ENCODE measurements at regions not wholly inside any gene's neighbourhood (a gene's known extent, or its start where the extent isn't known, plus 50 kb on each side); places are given as distances from the start of the nearest gene placed in this dataset.
A peak's percentile ranks its signal among the peaks of the same experiment; 100 is the strongest.

DNA sequence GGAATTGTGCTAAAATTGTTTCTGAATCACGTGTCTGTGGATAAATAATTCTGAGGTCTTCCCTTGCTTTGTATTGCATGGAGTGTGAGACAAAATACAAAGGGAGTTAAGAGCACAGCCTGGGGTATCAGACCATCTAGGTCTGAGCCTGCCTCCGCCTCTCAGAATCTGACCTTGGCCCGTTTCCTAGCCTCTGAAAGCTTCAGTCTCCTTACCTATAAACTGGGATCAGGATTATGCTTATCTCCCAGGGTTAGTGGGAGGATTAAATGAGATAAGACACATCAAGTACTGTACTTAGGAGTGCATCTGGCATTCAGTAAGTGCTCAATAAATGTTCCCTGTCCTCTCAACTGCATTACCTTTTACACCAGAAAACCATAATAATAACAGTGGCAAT is 140.6 kb upstream of the TENM3 start:
- TF ChIP-seq, protein P1, sequence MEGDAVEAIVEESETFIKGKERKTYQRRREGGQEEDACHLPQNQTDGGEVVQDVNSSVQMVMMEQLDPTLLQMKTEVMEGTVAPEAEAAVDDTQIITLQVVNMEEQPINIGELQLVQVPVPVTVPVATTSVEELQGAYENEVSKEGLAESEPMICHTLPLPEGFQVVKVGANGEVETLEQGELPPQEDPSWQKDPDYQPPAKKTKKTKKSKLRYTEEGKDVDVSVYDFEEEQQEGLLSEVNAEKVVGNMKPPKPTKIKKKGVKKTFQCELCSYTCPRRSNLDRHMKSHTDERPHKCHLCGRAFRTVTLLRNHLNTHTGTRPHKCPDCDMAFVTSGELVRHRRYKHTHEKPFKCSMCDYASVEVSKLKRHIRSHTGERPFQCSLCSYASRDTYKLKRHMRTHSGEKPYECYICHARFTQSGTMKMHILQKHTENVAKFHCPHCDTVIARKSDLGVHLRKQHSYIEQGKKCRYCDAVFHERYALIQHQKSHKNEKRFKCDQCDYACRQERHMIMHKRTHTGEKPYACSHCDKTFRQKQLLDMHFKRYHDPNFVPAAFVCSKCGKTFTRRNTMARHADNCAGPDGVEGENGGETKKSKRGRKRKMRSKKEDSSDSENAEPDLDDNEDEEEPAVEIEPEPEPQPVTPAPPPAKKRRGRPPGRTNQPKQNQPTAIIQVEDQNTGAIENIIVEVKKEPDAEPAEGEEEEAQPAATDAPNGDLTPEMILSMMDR (conservative IDR thresholded peaks at IDR 0.05; ENCODE audit: low read length) = no peak
- no peak overlapping the region for H3K4me3 ChIP-seq (ENCODE audit: low read length)
- no peak for DNase-seq (ENCODE audit: low read depth)

DNA sequence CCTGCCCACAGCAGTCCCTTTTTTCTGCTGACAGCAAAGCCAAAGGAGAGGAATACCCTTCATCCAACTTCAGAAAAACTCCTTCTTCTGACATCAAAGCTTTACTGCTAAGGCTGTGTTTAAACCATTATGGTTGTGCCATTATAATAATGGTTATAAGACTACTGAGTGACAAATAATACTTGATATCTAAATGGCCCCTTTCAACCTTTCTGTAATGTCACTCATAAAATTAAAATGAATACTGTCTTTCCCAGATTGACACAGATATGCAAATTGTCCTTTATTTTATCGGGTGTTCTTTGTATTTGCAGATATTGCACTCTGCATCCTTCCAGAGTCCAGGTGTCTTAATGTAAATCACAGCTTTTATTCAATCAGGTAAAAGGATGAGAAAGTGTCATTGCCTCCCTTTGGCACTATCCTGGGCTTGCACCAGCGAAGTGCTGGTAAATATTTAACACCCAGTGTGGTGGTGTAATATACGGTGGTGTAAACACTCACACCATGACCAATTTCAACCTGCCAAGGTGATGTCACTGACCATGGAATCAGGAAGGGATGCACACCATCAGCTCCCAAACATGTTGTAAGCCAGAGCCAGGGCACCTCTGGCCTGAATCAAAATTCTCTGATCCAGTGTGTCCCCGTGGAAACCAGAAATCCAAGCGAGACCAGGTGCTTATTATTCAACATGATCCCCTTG is 139.4 kb upstream of the TENM3 start:
- no peak overlapping the region for H3K4me3 ChIP-seq (ENCODE audit: low read length)
- TF ChIP-seq, protein P1 (conservative IDR thresholded peaks at IDR 0.05; ENCODE audit: low read length) = no peak
- no peak for DNase-seq (ENCODE audit: low read depth)

DNA sequence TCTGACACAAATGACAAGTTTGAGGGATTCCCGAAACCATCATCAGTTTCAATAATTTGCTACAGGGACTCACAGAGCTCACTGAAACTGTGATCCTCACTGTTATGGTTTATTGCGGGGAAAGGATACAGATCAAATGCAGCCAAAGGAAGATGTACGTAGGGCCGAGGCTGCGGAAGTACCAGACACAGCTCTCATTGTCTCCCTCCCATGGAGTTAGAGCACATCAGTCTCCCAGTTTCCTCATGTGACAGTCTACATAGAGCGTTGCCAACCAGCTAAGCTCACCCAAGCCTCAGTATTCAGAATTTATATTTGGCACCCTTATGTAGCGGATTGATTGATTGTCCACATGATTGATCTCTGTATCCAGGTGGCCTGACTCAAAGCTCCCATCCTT is 137.8 kb upstream of the TENM3 start:
- H3K4me3 ChIP-seq (ENCODE audit: low read length) = no peak overlapping the region
- TF ChIP-seq, protein P1 (conservative IDR thresholded peaks at IDR 0.05; ENCODE audit: low read length) = no peak
- DNase-seq (ENCODE audit: low read depth) = no peak

DNA sequence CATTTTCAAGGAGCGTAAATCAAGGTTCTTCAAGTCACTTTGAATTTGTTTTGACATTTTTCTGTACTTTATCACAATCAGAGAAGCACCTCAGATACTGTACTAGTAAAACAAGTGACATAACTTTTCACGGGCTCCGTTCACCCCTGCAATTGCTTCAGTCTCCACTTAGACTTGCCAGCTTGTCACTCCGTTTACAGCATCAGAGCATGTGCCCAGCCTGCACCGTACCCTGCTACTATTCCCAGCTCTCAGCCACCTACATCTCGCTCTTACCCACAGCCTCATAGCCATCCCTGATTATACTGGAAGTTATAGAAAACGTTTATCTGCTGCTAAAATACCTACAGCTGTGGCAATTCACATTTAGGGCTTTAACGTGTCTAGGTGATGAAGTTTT is 135.3 kb upstream of the TENM3 start:
- no peak for DNase-seq (ENCODE audit: low read depth)
- no peak overlapping the region for H3K4me3 ChIP-seq (ENCODE audit: low read length)
- TF ChIP-seq, protein P1 (conservative IDR thresholded peaks at IDR 0.05; ENCODE audit: low read length) = no peak

DNA sequence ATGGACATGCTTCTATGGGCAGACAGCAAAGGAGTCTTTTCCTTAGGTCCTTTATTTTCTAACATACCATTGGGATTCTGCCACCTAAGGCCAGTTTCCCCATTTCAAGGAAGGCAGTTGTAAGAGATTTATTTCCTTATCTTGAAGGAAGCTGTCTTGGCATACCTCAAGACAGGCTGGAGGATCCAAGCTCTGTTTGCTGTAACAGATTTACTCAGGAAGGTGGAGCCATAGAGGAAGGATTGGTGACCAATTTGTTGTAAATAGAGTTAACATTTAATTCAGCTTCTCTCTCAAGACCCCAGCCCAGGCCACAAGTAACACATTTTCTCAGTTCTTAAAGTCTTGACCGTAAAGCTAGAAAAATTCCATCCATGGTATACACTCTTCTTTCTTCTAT is 131.6 kb upstream of the TENM3 start:
- no peak overlapping the region for H3K4me3 ChIP-seq (ENCODE audit: low read length)
- TF ChIP-seq, protein P1 (conservative IDR thresholded peaks at IDR 0.05; ENCODE audit: low read length) = no peak
- DNase-seq (ENCODE audit: low read depth) = no peak

DNA sequence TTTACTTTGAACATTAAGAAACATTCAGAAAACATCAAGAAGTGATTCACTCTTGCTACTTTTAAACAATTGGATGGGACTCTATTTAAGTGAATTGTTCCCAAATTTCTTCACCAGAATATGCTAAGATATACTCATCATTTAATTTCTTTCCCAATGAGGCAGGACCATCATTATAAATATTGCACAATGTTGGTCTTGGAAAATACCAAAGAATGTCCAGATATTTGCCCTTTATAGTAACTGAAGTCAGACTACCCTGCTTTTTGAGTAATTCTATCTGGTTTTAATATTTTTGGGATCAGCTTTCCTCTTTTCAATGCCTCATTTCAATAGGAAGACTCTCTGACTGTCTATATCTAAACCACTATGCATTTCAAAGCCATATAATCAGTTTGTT is 129.4 kb upstream of the TENM3 start:
- peak; percentile 82 for DNase-seq (ENCODE audit: low read depth)
- no peak overlapping the region for H3K4me3 ChIP-seq (ENCODE audit: low read length)
- TF ChIP-seq, protein P1 (conservative IDR thresholded peaks at IDR 0.05; ENCODE audit: low read length) = no peak

DNA sequence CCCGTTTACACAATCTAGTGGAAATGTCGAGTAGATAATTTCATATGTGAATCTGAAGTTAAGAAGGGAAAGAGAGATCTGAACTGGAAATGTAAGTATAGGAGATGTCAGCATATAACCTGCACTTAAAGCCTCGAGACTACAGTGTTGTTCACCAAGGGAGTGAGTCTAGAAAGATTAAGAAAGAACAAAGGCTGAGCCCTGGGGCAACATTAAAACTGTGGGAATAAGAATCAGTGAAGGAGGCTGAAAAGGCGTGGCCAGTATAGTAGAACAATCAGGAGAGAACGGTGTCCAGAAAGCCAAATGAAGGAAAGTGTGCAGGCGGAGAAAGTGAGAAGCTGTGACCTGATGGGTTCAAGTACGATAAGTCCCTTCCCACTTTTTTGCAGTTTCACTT is 118.8 kb upstream of the TENM3 start:
- TF ChIP-seq, protein P1 (conservative IDR thresholded peaks at IDR 0.05; ENCODE audit: low read length) = no peak
- no peak overlapping the region for H3K4me3 ChIP-seq (ENCODE audit: low read length)
- DNase-seq (ENCODE audit: low read depth) = no peak
